ENCODE measurements at regions not wholly inside any gene's neighbourhood (a gene's known extent, or its start where the extent isn't known, plus 50 kb on each side); places are given as distances from the start of the nearest gene placed in this dataset.
"Not testable (repeated sequence)": the region's sequence is repeated elsewhere in the genome, so short reads cannot be mapped to it uniquely, and the experiment has no call there.

- TF ChIP-seq CTCF (conservative IDR thresholded peaks at IDR 0.05): no peak
- H3K27ac ChIP-seq: no peak overlapping the region; the same call in 1 of the 2 replicates
These were observed 143.1 kb upstream of the KLF6 start for GRCh38 chr10:3928078-3928477.

GRCh38 chr10:3926675-3927525, 141.9 kb upstream of the KLF6 start:
- no peak overlapping the region for H3K27ac ChIP-seq
- TF ChIP-seq CTCF (conservative IDR thresholded peaks at IDR 0.05): no peak

- no peak overlapping the region for H3K27ac ChIP-seq
- no peak for TF ChIP-seq CTCF (conservative IDR thresholded peaks at IDR 0.05)
These were observed 141.2 kb upstream of the KLF6 start for GRCh38 chr10:3926258-3926657.

- no peak overlapping the region for H3K27ac ChIP-seq
- no peak for TF ChIP-seq CTCF (conservative IDR thresholded peaks at IDR 0.05)
These were observed 140.2 kb upstream of the KLF6 start for GRCh38 chr10:3925184-3925583.

- no peak for TF ChIP-seq CTCF (conservative IDR thresholded peaks at IDR 0.05)
- no peak overlapping the region for H3K27ac ChIP-seq
These were observed 139.3 kb upstream of the KLF6 start for GRCh38 chr10:3924344-3924743.

GRCh38 chr10:3923033-3923432, 138.0 kb upstream of the KLF6 start:
- no peak for TF ChIP-seq CTCF (conservative IDR thresholded peaks at IDR 0.05)
- no peak overlapping the region for H3K27ac ChIP-seq

- no peak overlapping the region for H3K27ac ChIP-seq
- no peak for TF ChIP-seq CTCF (conservative IDR thresholded peaks at IDR 0.05)
These were observed 134.8 kb upstream of the KLF6 start for GRCh38 chr10:3919709-3920308.

GRCh38 chr10:3917392-3917791, 132.4 kb upstream of the KLF6 start:
- not testable (repeated sequence) for H3K27ac ChIP-seq

Measured in VCaP (cell line).